ENCODE measurements at regions not wholly inside any gene's neighbourhood (a gene's known extent, or its start where the extent isn't known, plus 50 kb on each side); places are given as distances from the start of the nearest gene placed in this dataset.
"Not testable (repeated sequence)": the region's sequence is repeated elsewhere in the genome, so short reads cannot be mapped to it uniquely, and the experiment has no call there.

GRCh38 chr5:90214991-90215390 lies 194.6 kb downstream of the CETN3 start:
- Histone ChIP-seq H3K79me2 (replicated peaks; ENCODE audit: insufficient read depth, low read length) (no peaks in the 10 kb centered on the region), H4K20me1 (ENCODE audit: insufficient read depth) (no peaks in the 10 kb centered on the region), H3K36me3 (ENCODE audit: insufficient read depth, low read length) (no peaks in the 10 kb centered on the region), H3F3A (ENCODE audit: insufficient read depth, low read length, poor library complexity, severe bottlenecking) (no peaks in the 10 kb centered on the region), H2AFZ (ENCODE audit: low read depth, low read length) (no peak overlapping the region), H3K4me2 (ENCODE audit: low read length) (no peak overlapping the region), H3K9ac (ENCODE audit: low read length) (no peak overlapping the region), H3K9me3 (ENCODE audit: low read length) (peaks cover 4% of the 10 kb centered on the region), H3K27me3 (ENCODE audit: insufficient read depth, low read depth, low read length) (no peaks in the 10 kb centered on the region), H3K4me3 (ENCODE audit: low read length) (no peak overlapping the region), H3K9me2 (ENCODE audit: insufficient read depth, low read length) (no peaks in the 10 kb centered on the region), H3K27ac (ENCODE audit: low read length) (no peak overlapping the region)
- no peak for TF ChIP-seq SMC3 (conservative IDR thresholded peaks at IDR 0.05; ENCODE audit: poor library complexity)
- TF ChIP-seq EZH2 (IDR thresholded peaks at IDR 0.05; ENCODE audit: borderline replicate concordance, insufficient read depth, low read length, poor library complexity, severe bottlenecking) = no peak
- no peak for TF ChIP-seq RAD21 (conservative IDR thresholded peaks at IDR 0.05)
- no peak for TF ChIP-seq CTCF (IDR thresholded peaks at IDR 0.05; ENCODE audit: poor library complexity, severe bottlenecking)
- no peak for TF ChIP-seq REST (IDR thresholded peaks at IDR 0.05; ENCODE audit: borderline replicate concordance)
- no peak for TF ChIP-seq EP300 (conservative IDR thresholded peaks at IDR 0.05; ENCODE audit: poor library complexity, severe bottlenecking)
- no peak for TF ChIP-seq POLR2AphosphoS5 (IDR thresholded peaks at IDR 0.05)
- no peak for TF ChIP-seq MXI1 (conservative IDR thresholded peaks at IDR 0.05; ENCODE audit: poor library complexity, severe bottlenecking)
- no peak for TF ChIP-seq TAF1 (IDR thresholded peaks at IDR 0.05; ENCODE audit: low read depth)

GRCh38 chr5:90208323-90208722 lies 201.2 kb downstream of the CETN3 start:
- H3K27me3 ChIP-seq (ENCODE audit: insufficient read depth, low read depth, low read length); H3K9me3 ChIP-seq (ENCODE audit: low read length); H3F3A ChIP-seq (ENCODE audit: insufficient read depth, low read length, poor library complexity, severe bottlenecking); H3K9ac ChIP-seq (ENCODE audit: low read length); H3K79me2 ChIP-seq (replicated peaks; ENCODE audit: insufficient read depth, low read length); H3K27ac ChIP-seq (ENCODE audit: low read length); H3K4me3 ChIP-seq (ENCODE audit: low read length); H4K20me1 ChIP-seq (ENCODE audit: insufficient read depth); H3K9me2 ChIP-seq (ENCODE audit: insufficient read depth, low read length); H2AFZ ChIP-seq (ENCODE audit: low read depth, low read length); H3K36me3 ChIP-seq (ENCODE audit: insufficient read depth, low read length); H3K4me2 ChIP-seq (ENCODE audit: low read length): not testable (repeated sequence)

GRCh38 chr5:90201923-90202322 lies 207.6 kb downstream of the CETN3 start:
- Histone ChIP-seq H3K9me3 (ENCODE audit: low read length) (no peaks in the 10 kb centered on the region), H3K27me3 (ENCODE audit: insufficient read depth, low read depth, low read length) (no peaks in the 10 kb centered on the region), H3K9me2 (ENCODE audit: insufficient read depth, low read length) (no peaks in the 10 kb centered on the region), H3K9ac (ENCODE audit: low read length) (no peak overlapping the region), H3F3A (ENCODE audit: insufficient read depth, low read length, poor library complexity, severe bottlenecking) (no peaks in the 10 kb centered on the region), H4K20me1 (ENCODE audit: insufficient read depth) (no peaks in the 10 kb centered on the region), H3K4me2 (ENCODE audit: low read length) (no peak overlapping the region), H3K4me3 (ENCODE audit: low read length) (no peak overlapping the region), H3K27ac (ENCODE audit: low read length) (no peak overlapping the region), H3K79me2 (replicated peaks; ENCODE audit: insufficient read depth, low read length) (no peaks in the 10 kb centered on the region), H3K36me3 (ENCODE audit: insufficient read depth, low read length) (no peaks in the 10 kb centered on the region), H2AFZ (ENCODE audit: low read depth, low read length) (no peak overlapping the region)
- TF ChIP-seq EP300 (conservative IDR thresholded peaks at IDR 0.05; ENCODE audit: poor library complexity, severe bottlenecking) (no peak), TAF1 (IDR thresholded peaks at IDR 0.05; ENCODE audit: low read depth) (no peak), REST (IDR thresholded peaks at IDR 0.05; ENCODE audit: borderline replicate concordance) (no peak), CTCF (IDR thresholded peaks at IDR 0.05; ENCODE audit: poor library complexity, severe bottlenecking) (no peak), MXI1 (conservative IDR thresholded peaks at IDR 0.05; ENCODE audit: poor library complexity, severe bottlenecking) (no peak), EZH2 (IDR thresholded peaks at IDR 0.05; ENCODE audit: borderline replicate concordance, insufficient read depth, low read length, poor library complexity, severe bottlenecking) (no peak), POLR2AphosphoS5 (IDR thresholded peaks at IDR 0.05) (no peak), SMC3 (conservative IDR thresholded peaks at IDR 0.05; ENCODE audit: poor library complexity) (no peak), RAD21 (conservative IDR thresholded peaks at IDR 0.05) (no peak)

All from neural cell (in vitro differentiated cells).